Vagina (tissue), 2 donors: ENCODE measurements at regions not wholly inside any gene's neighbourhood (a gene's known extent, or its start where the extent isn't known, plus 50 kb on each side); places are given as distances from the start of the nearest gene placed in this dataset.

Experiments used
- DNase-seq, 2 donors: peaks; one replicate each; pipeline ENCODE4 v3.0.0-alpha.2; 2017; ENCODE audit errors: extremely low spot score in 2 of 2
- H3K27ac ChIP-seq: fragments of 200-600 bp; sonication (generic); one replicate; pipeline ENCODE4 v1.5.1; 2019
- H3K27me3 ChIP-seq: fragments of 200-600 bp; sonication (generic); one replicate; pipeline ENCODE4 v1.5.1; 2019
- H3K36me3 ChIP-seq, 2 donors: fragments of 200-600 bp; sonication (generic); one replicate each; pipeline ENCODE4 v1.5.1; 2017 to 2019
- H3K4me1 ChIP-seq: fragments of 200-600 bp; sonication (generic); one replicate; pipeline ENCODE4 v1.5.1; 2019
- H3K4me3 ChIP-seq, 2 donors: fragments of 200-600 bp; sonication (generic); 1 replicate in 1 of 2; 2 replicates in 1 of 2; pipeline ENCODE4 v1.5.1; 2016 to 2019
- H3K9me3 ChIP-seq: fragments of 200-600 bp; sonication (generic); one replicate; pipeline ENCODE4 v1.5.1; 2019
- CTCF ChIP-seq, 3 experiments: fragments of 450-650 bp in 2 of 3; fragments of 200-600 bp in 1 of 3; sonication (generic) in 1 of 3; IDR thresholded peaks; one replicate each; pipeline ENCODE4 v1.5.1; 2017 to 2019; ENCODE audit warnings: antibody characterized with exemption in 3 of 3, mild to moderate bottlenecking in 2 of 3, moderate library complexity in 2 of 3
- POLR2A ChIP-seq, 2 donors: fragments of 450-650 bp; IDR thresholded peaks; one replicate each; pipeline ENCODE4 v1.6.1; 2017; ENCODE audit warnings: antibody characterized with exemption in 2 of 2, mild to moderate bottlenecking in 2 of 2, moderate library complexity in 2 of 2
- POLR2AphosphoS5 ChIP-seq, 2 donors: sonication (generic); formaldehyde crosslinking; IDR thresholded peaks; one replicate each; pipeline ENCODE4 v1.9.0; 2017; ENCODE audit warnings: antibody characterized with exemption in 2 of 2, mild to moderate bottlenecking in 2 of 2, low read depth in 1 of 2; ENCODE audit not compliant: insufficient read depth in 1 of 2
- intact Hi-C: fragments of 100-400 bp; cut with DNase I; formaldehyde crosslinking; loops from one replicate; pipeline ENCODE4 v1.15.1; 2023

- no peaks in the 10 kb centered on the region for H3K27me3 ChIP-seq
- H3K4me1 ChIP-seq, result no peaks in the 10 kb centered on the region
- no peaks in the 10 kb centered on the region for H3K9me3 ChIP-seq
- intact Hi-C loops, result no loop called here
- no peak overlapping the region for H3K27ac ChIP-seq
- TF ChIP-seq CTCF (IDR thresholded peaks at IDR 0.05), result no peak
- TF ChIP-seq POLR2AphosphoS5 (IDR thresholded peaks at IDR 0.05; ENCODE audit: insufficient read depth in 1 of 2, low read depth in 1 of 2), result no peak
- TF ChIP-seq POLR2A (IDR thresholded peaks at IDR 0.05), result no peak
- H3K36me3 ChIP-seq, result no peaks in the 10 kb centered on the region
- H3K4me3 ChIP-seq, result no peak overlapping the region
- no peak for DNase-seq
Measured at GRCh38 chr2:52390651-52391050, 1358.7 kb upstream of the NRXN1 start.

GRCh38 chr2:52387937-52388590 is 1356.1 kb upstream of the NRXN1 start:
- Histone ChIP-seq H3K36me3 (no peaks in the 10 kb centered on the region), H3K27ac (no peak overlapping the region), H3K4me1 (no peaks in the 10 kb centered on the region), H3K9me3 (no peaks in the 10 kb centered on the region), H3K27me3 (no peaks in the 10 kb centered on the region), H3K4me3 (no peak overlapping the region)
- DNase-seq, result no peak
- intact Hi-C loops, result no loop called here
- no peak for TF ChIP-seq POLR2A (IDR thresholded peaks at IDR 0.05)
- TF ChIP-seq POLR2AphosphoS5 (IDR thresholded peaks at IDR 0.05; ENCODE audit: insufficient read depth in 1 of 2, low read depth in 1 of 2), result no peak
- no peak for TF ChIP-seq CTCF (IDR thresholded peaks at IDR 0.05)

GRCh38 chr2:52386433-52387030 is 1354.6 kb upstream of the NRXN1 start:
- no peak for DNase-seq
- Histone ChIP-seq H3K4me1 (no peaks in the 10 kb centered on the region), H3K4me3 (no peak overlapping the region), H3K9me3 (no peaks in the 10 kb centered on the region), H3K36me3 (no peaks in the 10 kb centered on the region), H3K27ac (no peak overlapping the region), H3K27me3 (no peaks in the 10 kb centered on the region)
- intact Hi-C loops, result no loop called here
- TF ChIP-seq CTCF (IDR thresholded peaks at IDR 0.05) (no peak), POLR2AphosphoS5 (IDR thresholded peaks at IDR 0.05; ENCODE audit: insufficient read depth in 1 of 2, low read depth in 1 of 2) (no peak), POLR2A (IDR thresholded peaks at IDR 0.05) (no peak)

GRCh38 chr2:52383541-52383940 is 1351.6 kb upstream of the NRXN1 start:
- DNase-seq, result no peak
- no peak overlapping the region for H3K4me3 ChIP-seq
- H3K27me3 ChIP-seq, result no peaks in the 10 kb centered on the region
- H3K9me3 ChIP-seq, result no peaks in the 10 kb centered on the region
- intact Hi-C loops, result no loop called here
- no peaks in the 10 kb centered on the region for H3K36me3 ChIP-seq
- H3K27ac ChIP-seq, result no peak overlapping the region
- H3K4me1 ChIP-seq, result no peaks in the 10 kb centered on the region
- TF ChIP-seq CTCF (IDR thresholded peaks at IDR 0.05) (no peak), POLR2AphosphoS5 (IDR thresholded peaks at IDR 0.05; ENCODE audit: insufficient read depth in 1 of 2, low read depth in 1 of 2) (no peak), POLR2A (IDR thresholded peaks at IDR 0.05) (no peak)

- intact Hi-C loops, result no loop called here
- Histone ChIP-seq H3K9me3 (no peaks in the 10 kb centered on the region), H3K36me3 (no peaks in the 10 kb centered on the region), H3K4me1 (no peaks in the 10 kb centered on the region), H3K27ac (no peak overlapping the region), H3K27me3 (no peaks in the 10 kb centered on the region), H3K4me3 (no peak overlapping the region)
- DNase-seq, result no peak
- TF ChIP-seq CTCF (IDR thresholded peaks at IDR 0.05) (no peak), POLR2AphosphoS5 (IDR thresholded peaks at IDR 0.05; ENCODE audit: insufficient read depth in 1 of 2, low read depth in 1 of 2) (no peak), POLR2A (IDR thresholded peaks at IDR 0.05) (no peak)
Measured at GRCh38 chr2:52369178-52369577, 1337.2 kb upstream of the NRXN1 start.
